Left hindlimb (tissue), 1 donor: ENCODE measurements at regions not wholly inside any gene's neighbourhood (a gene's known extent, or its start where the extent isn't known, plus 50 kb on each side); places are given as distances from the start of the nearest gene placed in this dataset.

Source experiments
- DNase-seq: peaks from one replicate; pipeline ENCODE4 v3.0.0-alpha.2; 2018

DNA sequence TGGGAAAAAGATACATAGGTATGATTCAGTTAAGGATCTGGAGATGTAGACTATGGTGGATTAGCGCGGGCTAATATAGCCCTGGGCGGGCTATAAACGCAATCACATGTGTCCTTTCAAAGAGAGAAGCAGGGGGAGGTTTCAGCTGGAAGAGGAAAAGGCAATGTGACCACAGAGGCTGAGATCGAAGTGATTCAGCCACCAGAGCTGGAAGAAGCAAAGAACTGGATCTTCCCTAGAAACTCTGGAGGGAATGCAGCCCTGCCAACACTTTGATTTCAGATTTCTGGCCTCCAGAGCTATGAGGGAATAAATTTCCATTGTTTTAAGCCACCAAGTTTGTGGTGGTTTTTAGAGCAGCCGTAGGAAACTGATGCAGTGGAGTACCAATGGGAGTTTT, 81.5 kb upstream of the NHSL1 start:
- no peak for DNase-seq

DNA sequence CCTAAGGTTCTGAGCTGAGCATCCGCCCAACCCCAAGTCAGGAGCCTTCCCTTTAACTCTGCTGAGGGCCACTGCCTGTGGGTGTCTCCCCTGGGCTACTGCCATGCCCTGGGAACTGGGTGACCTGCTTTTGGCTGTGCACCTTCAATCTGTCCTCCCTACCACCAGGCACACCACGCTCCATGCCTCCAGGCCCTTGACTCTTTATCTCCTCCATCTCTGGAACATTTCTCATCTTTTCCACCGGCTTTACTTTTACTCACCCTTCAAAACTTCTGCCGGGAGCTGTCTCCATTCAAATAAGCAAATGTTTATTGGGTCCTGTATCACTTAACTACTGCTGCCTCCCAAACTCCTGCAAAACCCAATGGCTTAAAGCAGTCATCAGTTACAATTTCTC, 83.3 kb upstream of the NHSL1 start:
- no peak for DNase-seq

DNA sequence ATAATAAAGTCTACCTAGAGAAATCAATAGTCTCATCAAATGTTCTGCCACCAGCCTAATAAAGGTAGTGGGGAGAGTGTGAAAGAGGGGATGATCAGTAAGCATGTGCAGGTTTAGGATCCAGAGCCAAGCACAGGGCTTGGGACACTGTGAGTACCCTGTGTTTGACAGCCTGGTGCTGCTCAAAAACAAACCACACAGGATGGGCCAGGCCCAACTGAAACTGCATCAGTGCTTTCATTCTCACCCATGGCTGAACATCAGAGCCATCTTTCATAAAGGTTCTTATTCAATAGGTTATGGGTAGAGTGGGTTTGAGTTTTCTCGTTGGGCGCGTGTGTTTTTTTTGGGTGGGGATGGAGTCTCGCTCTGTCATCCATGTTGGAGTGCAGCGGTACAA, 87.3 kb upstream of the NHSL1 start:
- DNase-seq = no peak

DNA sequence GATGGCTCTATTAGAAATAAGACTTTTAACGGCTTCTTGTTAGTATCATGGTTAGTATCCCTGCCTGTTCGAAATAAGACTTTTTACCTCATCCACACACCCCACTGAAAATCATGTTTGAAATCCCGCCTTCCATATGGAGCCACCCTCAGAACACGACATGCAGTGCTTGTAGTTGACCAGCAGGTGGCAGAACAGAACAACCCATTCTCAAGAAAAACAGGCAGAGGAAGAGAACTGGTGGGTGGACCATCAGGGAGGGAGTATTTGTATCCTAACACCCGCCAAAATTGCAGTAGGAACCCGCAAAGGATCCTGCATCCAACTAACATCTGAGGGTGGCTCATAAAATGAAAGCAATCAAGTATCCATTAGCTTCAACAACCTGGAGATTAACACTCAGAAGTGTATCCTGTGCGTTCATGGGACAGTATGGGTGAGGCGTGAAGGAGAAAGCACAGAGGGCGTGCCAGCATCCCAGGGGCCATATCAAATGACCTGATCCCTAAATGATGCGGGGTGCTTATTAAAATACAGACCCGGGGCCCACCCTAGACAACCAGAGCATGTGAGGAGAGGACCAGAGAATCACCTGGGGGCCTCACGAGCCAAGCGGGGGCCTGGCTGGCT, 89.6 kb upstream of the NHSL1 start:
- DNase-seq = peak; percentile 51

DNA sequence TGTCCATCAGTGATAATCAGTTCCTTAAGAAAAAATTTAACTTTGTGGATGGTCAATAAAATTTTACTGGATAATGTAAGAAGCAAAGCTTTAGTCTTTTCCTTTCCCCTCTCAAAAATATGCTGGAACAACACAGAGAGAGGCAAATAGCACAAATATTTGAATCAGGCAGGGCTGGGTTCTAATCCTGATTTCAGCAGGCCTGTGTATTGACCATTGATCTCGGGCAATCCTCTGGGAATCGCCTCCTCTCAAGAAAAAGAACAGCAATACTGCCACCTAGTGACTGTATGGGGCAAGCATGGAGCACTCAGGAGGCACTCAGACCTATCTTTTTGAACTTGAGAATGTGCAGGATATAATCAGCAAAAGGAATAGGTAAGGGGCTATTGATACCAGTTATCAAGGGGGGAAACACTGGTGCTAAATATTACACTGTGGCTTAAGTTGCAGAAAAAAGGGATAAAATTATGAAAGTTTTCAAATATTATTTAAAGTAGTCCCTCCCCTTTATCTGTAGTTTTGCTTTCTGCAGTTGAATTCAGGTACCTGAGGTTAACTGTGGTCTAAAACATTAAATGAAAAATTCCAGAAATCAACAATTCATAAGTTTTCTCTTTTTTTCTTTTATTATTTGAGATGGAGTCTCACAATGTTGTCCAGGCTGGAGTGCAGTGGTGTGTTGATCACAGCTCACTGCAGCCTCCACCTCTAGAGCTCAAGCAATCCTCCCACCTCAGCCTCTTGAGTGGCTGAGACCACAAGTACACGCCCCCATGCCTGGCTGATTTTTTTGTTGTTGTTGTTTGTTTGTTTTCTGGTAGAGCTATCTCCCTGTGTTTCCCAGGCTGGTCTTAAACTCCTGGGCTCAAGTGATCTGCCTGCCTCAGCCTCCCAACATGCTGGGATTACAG, 91.8 kb upstream of the NHSL1 start:
- DNase-seq = peak; percentile 63

DNA sequence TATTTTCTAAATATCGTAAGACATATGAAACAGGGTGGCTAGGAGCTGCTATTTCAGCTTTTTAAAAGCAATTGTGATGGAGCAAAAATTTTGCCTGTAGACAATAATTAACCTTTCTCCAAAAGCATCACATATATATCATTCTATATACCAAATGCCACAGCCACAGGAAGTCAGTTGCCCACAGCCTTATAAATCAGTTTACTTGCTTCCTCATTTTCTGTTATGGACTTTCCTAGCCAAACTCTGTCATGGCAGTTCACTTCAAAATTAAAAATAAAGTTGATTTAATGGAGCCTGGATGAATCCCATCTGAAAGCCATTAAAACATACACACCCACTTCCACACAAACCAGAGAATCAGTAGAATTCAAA, 93.4 kb upstream of the NHSL1 start:
- no peak for DNase-seq

DNA sequence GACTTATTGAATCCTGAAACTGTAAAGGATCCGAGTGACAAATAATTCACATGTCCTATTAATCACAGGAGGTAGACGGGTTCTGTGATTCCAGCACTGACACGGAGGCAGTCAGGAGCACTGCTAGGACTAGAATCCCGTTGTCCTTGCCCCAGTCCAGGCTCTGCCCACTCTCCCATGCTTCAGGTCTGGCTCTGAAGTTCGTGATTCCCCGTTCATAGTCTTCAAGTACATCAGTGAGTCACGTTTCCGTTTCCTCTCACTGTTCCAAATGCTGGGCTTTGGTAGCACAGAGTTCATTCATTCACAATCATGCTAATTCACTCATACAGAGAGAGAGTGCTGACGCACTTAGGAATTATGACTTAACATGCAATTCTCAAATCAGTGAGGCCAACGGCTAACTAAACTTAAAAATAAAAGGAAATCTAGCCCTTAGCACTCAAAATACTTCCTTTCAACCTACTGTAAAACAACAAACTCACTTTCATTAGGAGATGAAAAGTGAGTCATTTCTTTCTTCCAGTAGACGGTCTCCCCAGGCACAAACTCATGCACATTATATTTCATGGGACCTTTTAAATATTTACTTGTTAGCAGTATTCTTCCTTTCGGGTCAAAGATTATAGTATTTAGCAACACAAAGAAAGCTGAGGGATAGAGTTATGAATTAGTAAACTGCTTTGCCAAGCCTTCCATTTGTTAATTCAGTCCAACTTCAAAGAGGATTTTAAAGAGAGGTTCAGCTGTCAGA, 94.0 kb upstream of the NHSL1 start:
- peak; percentile 58 for DNase-seq

DNA sequence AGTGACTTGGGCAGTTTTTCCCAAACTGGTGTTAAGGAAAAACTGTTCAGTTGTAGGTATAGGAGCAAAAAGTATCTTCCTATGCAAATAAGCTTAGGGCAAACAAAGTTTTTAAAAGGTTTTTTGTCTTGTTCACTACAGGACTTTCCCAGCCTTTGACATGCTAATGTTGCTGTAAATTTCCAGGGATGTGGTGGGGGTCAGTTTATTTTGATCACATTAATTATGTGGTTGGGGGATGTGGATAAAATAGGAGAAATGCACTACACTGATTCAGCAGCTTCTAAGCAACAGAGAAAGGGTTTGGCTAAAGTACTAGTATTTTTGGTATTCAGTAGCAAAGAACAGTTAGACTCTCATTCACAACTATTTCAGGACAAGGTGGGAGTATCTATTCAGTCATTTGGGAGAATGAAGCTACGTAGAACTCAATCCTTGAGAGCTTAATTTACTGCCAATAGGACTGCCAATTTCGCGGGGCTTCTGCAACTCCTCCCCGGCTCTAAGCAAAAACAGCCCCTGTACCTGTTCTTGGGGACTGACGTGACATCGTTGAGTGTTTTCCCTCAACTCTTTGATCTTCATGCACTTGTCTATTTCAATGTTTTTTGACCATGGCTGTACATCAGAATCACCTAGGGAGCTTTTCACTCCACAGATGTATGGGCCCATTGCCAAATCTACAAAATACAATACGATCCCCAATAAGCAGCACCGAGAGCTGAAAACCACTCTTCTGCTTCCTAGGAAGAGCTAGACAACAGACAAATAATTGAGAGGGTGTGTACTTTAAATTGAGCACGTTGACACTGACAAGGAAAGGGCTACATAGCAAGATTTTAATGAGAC, 94.8 kb upstream of the NHSL1 start:
- no peak for DNase-seq

DNA sequence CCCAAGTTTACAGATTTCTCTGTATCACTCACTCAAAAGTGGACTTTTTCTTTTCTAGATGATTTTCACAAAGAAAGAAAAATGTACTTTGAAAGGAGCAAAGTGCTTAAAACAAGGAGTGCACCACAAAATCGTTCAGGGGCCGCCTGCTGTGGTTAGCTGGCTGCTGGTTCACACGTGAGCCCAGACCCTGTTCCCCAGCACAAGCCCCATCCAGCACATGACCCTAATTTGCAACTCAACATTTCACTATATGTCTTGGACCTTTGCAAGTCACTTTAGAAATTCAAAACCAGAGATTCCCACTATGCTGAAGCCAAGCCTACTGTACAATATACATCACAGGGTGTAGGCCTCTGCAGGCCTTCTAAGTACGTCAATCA, 95.5 kb upstream of the NHSL1 start:
- DNase-seq = no peak

DNA sequence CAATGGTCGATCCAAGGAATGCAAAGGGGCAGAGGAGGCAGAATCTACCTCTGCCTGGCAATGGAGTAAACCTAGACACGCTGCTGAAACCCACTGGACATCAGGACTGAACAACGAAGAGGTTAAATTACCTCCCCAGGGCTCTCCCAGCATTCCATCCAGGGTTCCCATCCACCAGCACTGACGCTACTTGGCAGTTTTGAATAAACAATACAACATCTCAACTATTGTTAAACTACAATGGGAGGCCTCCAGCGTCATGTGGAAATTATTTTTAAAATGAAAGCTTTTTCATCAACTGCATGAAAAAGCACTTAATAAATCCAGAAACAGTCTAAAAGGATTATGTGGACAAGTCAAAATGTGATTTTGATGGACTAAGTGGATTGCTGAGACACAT, 96.8 kb upstream of the NHSL1 start:
- DNase-seq = no peak

DNA sequence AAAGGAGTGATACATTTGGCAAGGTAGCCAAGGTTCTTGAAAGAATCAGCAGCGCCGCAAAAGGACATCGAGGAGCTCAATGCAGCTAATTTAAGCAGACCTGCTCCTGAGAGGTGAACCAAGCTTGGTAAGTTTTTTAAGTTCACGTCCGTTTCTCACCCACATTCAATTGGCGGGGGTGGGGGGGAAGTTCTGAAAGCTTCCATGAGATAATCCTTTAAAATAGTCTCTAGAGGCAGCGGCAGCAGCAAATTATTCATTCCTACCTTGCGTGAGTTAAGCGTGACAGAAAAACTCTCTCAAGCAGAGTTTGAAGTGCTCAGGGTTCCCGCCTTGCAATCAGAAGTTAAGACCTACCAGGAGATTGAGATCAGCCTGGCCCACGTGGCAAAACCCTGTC, 97.3 kb upstream of the NHSL1 start:
- DNase-seq = no peak

DNA sequence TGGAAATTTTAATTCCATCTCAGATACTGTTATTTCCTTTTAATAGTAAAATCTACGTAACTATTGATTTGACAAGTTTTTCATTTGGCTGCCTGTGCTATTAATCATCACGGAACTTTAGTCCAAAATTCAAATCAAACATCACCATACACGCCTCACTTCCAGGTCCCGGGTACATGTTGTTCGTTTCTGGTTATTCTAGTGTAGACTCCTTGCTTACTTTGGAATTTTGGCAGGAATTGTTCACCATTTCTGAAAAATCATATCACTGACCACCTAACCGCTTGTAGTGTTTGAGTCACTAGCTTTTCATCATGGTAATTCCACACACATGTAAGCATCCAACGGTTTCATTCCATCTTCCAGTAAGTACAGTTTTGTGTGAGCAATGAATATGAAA, 98.0 kb upstream of the NHSL1 start:
- no peak for DNase-seq

DNA sequence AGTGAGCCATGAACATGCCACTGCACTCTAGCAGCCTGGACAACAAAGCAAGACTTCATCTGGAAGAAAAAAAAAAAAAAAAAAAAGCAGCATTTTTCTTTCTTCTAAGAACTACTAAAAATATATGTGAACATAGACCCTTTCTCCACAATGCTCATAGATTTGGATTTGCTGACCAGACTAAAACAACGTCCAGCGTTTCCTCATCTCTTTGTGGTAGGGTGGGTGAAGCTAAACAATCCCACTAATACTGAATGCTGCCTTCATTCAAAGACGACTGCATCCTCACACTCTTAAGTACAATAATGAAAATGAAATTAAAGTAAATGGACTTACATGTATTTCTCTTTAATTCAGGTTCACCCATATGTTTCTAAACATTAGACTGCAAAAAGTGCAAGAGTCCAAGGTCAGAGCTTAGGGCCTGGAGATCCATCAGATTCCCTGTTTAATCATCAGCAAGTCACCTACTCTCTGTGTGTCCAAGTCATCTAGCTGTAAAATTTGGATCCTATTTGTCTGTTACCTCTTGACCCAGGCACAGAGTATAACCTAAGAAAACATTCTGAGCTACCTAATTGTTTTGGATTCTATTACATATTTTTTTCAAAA, 99.4 kb upstream of the NHSL1 start:
- DNase-seq = no peak

DNA sequence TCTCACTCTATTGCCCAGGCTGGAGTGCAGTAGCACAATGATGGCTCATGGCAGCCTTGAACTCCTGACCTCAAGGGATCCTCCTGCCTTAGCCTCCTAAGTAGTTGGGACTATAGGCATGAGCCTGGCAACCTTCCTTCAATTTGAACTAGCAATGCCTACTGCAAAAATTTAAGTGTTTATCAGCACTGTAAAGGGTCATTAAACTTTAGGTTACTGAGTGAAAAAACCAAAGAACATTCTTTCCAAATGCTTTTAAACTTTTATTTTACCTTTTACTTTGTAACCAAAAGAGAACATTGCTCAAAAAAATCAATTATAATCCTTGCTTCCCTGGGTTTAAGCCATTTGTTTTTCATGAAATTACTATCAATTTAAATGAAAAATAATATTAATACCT, 101.0 kb upstream of the NHSL1 start:
- DNase-seq = no peak

DNA sequence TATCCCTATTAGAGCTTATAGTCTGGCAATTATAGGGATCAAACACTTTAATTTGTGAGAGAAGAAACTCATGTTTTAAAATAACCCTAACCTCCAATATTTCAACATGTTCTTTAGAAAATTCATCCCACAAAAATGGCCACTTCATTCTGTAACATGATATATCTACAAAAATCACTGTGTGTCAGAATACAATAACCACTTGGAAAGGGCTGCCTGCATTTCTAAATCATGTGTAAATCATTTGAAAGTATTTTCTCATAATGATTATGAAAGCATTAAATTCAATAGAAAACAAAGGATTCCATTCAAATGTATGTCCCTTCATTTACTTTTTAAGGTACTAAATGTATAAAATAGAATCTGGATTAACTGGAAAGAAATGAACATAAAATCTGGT, 101.4 kb upstream of the NHSL1 start:
- DNase-seq = no peak

DNA sequence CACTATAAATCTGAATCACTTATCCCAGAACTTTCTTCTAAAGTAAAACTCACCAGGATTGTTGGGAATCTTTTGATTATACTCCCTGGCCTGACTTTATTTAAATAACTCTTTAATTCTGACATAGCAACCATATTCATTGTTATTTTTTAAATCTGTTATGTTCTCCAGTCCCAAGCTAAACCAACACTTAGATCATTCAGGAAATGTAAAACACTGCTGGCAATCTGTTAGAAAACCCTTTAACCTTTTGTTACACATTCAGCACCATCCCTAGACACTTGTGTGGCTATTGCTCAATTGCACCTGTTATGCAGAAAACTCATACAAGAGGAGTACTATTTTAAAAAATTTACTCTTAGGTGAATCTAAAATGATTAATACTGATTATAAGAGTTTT, 101.8 kb upstream of the NHSL1 start:
- no peak for DNase-seq

DNA sequence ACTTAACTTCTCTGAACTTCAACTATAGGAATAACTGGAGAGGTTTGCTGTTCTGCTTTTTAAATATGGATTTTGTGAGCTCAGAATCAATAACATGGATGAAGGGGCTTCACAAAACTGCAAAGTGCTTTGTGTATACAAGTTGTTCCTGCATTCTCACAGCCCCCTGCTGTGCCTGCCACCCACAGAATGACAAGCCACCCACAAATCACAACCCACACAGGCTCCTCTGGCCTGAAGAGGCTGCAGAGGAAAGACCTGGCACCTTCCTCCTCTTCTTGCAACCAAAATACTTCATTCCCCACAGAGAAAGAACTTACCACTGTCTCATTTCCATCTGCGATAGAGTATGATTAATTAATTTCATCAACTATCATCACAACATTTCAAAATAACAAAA, 106.7 kb upstream of the NHSL1 start:
- DNase-seq = no peak

DNA sequence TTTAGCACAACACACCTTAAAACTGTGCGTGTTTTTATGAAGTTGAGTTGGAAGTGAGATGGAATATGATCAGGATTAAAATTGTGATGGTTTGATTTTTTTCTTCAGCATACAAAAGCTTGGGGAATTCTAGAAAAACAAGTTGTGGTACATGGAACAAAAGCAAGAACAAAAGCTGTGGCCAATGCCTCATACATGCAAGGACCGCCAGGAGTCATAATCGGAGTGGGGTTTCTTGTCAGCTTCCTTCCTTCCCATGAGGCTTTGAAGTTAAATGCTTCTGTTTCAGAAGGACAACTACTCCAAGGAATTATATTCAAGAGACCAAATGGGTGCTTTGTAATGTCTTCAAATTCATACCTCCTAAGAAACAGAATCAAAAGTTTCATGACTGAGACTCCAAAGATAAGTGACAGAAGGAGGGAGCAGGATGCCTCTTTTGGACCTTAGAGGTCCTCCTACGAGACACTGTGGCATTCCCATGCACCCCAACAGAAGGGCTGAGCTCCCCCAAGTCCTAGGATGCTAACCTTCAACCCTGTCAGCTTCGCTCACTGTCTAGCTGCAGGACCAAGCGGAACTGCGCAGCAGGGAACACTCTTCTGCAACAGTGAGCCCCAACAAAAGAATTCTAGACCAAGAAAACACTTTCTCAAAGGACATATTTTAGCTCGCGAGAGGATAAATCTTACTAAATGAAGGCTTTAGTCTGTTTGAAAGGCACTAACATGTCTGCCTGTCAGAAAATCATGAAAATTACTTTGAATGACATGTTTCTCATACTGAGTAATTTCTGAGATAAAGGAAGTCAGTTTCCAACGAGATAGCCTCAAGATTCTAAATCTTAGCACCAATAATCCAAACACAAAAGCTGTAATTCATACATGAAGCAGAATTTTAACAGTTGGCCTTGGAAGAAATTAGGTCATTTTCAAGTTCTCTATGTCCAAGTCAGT, 108.5 kb upstream of the NHSL1 start:
- no peak for DNase-seq

DNA sequence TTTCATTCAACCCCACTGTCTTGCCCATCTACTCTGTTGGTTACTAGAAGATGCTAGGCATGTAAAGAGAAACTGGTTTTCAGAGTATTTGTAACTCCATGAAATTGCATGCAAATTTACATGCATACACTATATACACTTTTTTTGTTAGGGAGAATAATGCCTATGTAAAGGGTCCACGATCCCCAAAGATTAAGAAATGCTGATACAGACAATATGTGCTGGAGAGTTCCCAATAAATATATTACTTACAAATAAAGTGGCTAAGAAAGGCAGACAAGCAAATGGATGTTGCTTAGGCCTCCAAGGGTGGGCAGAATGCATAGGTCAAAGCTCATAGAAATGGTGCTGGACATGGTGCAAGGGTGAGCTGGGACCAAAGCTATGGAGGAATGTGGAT, 109.6 kb upstream of the NHSL1 start:
- no peak for DNase-seq

DNA sequence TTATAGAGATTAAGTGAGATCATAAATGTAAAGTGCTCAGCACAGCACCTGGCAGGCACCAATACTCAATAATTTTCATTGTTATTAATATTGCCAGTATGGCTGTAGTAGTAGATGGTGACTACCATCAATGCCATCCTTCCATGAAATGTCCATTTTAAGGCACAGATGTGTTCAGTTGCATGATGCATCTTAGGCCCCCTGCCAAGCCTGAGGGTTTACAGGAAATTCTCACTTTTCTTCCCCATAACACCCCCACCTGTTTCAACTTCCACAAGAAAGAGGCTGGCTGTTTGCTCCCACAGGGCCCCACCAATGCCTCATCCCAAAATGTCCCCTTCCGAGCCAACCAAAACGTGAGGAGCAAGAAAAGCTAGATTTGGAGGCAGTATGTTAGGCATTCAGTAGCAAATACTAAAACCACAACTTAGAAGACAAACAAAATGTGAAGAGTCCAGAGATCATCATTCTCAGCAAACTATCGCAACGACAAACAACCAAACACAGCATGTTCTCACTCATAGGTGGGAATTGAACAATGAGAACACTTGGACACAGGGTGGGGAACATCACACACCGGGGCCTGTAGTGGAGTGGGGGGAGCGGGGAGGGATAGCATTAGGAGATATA, 110.6 kb upstream of the NHSL1 start:
- no peak for DNase-seq

DNA sequence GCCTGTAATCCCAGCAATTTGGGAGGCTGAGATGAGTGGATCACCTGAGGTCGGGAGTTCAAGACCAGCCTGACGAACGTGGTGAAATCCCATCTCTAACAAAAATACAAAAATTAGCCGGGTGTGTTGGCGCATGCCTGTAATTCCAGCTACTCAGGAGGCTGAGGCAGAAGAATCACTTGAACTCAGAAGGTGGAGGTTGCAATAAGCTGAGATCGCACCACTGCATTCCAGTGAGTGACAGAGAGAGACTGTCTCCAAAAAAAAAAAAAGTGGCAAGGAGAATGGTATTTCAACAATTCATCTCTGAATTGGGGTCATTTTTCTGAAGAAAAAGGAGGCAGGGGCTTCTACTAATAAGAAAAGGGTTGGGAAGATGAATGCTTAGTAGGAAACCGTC, 111.5 kb upstream of the NHSL1 start:
- DNase-seq = no peak
